Colon (tissue), 2 donors: ENCODE measurements at regions not wholly inside any gene's neighbourhood (a gene's known extent, or its start where the extent isn't known, plus 50 kb on each side); places are given as distances from the start of the nearest gene placed in this dataset.
"Not testable (repeated sequence)": the region's sequence is repeated elsewhere in the genome, so short reads cannot be mapped to it uniquely, and the experiment has no call there.

Experiments used
- FAIRE-seq: peaks from 2 replicates; lab custom pipeline; 2012; peaks lifted over from hg19 to GRCh38; lab: Jason Lieb, UNC
- donor health status: control.
- donor health status: control.

DNA sequence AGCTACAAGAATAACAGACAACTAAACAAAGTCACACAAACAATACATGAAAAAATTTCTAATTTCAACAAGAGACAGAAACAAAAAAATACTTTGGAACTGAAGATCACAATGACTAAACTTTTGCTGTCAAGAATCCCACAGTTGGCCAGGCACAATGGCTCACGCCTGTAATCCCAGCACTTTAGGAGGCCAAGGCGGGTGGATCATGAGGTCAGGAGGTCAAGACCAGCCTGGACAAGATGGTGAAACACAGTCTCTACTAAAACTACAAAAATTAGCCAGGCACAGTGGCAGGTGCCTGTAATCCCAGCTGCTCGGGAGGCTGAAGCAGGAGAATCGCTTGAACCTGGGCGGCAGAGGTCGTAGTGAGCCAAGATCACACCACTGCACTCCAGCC, 861.6 kb downstream of the UQCRFS1 start:
- FAIRE-seq = not testable (repeated sequence)

DNA sequence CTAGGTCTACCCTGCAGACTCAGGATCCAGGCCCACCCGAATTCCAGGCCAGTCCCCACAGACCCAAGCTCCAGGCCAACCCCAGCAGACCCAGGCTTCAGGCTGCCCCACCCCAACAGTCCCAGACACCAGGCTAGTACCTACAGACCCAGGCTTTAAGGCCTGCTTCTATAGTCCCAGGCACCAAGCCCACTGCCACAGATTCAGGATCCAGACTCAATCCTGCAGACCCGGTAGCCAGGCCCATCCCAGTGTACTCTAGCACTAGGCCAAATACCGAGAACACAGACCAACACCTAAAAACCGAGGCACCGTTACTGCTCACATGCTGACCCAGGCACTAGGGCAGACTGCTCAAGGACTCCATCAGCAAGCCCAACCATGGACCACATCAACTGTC, 862.3 kb downstream of the UQCRFS1 start:
- FAIRE-seq = no peak

GRCh38 chr19:28350037-28350436, 862.9 kb downstream of the UQCRFS1 start:
- FAIRE-seq = no peak

GRCh38 chr19:28349604-28350003, 863.3 kb downstream of the UQCRFS1 start:
- no peak for FAIRE-seq

DNA sequence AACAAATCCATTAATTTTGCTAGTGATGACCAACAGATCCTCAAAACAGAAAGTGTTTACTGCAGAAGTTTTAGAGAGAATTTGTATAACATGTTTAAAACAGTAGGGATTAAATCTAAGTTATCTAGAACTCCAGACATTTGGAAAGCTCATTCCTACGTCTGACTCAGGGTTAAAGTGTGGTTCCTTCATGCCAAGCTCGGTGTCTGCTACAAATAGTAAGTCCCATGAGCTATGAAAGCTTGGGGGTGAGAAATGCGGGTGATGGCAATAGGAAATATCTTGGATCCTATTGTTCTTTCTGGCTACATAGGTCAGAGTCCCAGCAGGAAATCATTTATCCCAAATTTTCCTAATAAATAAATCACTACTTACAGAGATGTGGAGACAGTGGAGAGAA, 867.1 kb downstream of the UQCRFS1 start:
- FAIRE-seq = no peak

- FAIRE-seq = no peak
Measured at GRCh38 chr19:28341810-28342350, 871.1 kb downstream of the UQCRFS1 start.

DNA sequence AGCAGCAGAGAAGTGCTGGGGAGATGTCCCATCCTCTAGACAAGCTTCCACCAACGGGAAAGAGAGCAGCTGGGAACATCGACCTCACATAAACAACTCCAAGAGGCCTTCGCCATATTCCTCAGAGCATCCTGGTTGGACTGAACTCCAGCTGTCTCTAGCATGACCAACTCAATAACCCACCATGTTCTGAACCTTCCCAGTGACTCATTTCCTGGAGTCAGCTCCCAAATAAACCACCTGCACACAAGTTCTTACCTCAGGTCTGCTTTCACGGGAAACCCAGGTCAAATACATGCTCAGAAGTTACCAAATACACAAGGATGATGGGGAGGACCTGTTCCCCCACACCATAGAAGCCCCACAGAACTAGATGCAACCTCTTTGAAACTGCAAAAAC, 878.5 kb downstream of the UQCRFS1 start:
- FAIRE-seq = no peak

- no peak for FAIRE-seq
Measured at GRCh38 chr19:28333909-28334308, 879.0 kb downstream of the UQCRFS1 start.

DNA sequence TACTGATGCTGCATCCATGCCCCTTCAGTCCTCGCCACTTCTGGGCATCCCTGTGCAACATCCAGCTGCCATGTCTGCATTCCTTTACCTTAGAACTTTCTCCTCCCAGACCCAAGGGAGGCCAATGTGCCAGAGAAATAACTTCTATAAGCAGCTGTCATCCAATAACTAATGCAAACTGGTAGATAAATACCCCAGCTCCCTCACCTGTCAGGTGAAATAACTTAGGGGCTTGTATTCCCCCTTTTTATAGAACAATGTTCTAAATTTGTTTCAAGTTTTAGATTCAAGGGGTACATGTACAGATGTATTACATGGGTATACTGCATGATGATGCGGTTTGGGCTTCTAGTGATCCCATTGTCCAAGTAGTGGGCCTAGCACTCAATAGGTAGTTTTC, 880.1 kb downstream of the UQCRFS1 start:
- no peak for FAIRE-seq

DNA sequence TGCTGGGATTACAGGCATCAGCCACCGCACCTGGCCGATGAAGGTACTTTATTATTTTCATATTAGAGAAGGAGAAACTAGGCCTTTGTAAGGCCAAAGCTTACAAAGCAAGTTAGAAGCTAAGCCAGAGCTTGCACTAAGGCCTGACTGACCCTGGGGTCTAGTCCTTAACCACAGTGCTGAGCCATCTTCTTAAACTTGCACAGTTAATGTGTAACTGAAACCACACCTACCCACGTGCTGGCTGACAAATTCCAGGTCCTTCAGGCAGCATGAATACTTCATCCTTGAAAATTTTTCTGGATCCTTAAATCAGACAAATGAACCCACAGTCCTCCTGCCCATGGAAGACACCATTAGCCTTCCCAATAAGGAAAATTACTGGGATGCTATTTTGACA, 880.6 kb downstream of the UQCRFS1 start:
- FAIRE-seq = no peak

DNA sequence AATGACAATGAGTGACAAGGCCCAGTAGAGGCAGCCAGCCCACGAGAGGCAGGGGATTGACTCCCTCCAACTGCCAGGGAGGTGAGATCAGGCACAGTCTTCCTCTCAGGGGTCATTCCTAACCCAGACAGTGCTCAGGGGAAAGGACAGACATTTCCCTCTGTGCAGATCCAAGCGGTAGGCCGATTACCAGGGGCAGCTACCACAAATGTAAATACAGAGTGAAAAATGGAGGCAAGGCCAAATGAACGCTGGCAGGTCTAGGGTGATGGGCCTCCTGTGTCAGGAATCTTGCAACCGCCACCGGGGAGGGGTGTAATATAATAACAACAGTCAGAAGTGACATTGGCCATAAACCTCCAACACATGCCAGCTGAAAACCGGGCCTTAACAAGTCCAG, 881.4 kb downstream of the UQCRFS1 start:
- no peak for FAIRE-seq

DNA sequence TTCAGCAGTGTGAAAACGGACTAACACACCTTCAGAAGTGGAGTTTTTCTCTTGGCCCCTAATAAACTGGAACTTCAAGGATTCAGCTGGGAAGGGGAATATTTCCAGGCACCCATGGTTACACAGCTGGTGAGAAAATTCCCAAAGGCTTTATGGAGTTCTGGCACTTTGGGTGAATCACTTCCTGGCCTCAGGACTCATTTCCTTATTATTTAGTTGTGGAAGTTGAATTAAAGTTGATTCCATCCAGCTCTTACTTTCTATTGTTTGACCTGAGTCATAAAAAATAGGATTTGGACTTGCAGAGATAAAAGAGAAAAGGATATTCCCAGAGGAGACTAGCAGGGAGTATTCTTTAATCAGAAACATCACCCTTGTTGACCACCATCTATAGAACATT, 882.1 kb downstream of the UQCRFS1 start:
- FAIRE-seq = no peak

- no peak for FAIRE-seq
Measured at GRCh38 chr19:28329429-28329828, 883.5 kb downstream of the UQCRFS1 start.

DNA sequence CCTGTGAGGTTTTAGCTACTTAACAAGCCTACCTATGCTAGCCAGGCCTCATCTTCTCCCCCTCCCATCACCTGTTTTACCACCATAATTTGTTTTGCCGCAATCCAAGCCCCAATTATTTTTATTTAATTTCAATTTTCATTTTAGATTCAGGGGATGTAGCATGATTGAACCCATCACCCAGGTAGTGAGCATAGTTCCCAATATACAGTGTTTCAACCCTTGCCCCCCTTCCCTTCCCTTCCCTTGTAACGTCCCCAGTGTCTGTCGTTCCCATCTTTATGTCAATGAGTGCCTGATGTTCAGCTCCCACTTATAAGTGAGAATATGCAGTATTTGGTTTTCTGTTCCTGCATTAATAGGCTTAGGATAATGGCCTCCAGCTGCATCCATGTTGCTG, 885.0 kb downstream of the UQCRFS1 start:
- no peak for FAIRE-seq

GRCh38 chr19:28326746-28327145, 886.2 kb downstream of the UQCRFS1 start:
- FAIRE-seq = no peak

GRCh38 chr19:28324275-28325060, 888.5 kb downstream of the UQCRFS1 start:
- no peak for FAIRE-seq

DNA sequence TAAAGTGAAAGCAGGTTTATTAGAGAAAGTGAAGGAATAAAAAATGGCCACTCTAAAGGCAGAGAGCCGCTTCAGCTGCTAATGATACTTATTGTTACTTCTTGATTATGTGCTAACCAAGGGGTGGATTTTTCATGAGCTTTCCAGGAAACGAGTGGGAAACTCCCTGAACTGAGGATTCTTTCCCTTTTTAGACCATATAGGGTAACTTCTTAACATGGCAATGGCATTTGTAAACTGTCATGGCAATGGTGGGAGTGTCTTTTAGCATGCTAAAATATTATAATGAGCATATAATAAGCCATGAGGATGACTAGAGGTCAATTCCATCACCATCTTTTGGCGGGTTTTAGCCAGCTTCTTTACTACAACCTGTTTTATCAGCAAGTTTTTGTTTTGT, 890.0 kb downstream of the UQCRFS1 start:
- FAIRE-seq = no peak

DNA sequence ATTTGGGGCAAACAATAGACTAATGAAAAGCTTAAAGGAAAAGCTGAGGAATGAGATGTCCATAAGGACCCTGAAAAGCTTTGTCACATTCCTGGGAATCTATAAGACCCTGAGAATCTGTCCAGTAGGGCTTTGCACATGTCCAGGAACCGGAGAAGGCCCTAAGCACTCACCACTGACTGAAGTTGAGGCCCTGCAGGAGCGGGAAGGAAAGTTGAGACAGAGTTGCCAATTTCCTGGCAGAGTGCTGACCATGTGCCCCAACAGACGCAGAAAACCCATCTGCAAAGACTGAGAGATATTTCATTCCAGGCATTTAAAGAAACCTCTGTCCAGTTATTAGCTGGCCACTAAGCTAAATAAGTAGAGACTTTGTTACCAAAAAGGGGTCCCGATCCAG, 890.5 kb downstream of the UQCRFS1 start:
- FAIRE-seq = no peak

DNA sequence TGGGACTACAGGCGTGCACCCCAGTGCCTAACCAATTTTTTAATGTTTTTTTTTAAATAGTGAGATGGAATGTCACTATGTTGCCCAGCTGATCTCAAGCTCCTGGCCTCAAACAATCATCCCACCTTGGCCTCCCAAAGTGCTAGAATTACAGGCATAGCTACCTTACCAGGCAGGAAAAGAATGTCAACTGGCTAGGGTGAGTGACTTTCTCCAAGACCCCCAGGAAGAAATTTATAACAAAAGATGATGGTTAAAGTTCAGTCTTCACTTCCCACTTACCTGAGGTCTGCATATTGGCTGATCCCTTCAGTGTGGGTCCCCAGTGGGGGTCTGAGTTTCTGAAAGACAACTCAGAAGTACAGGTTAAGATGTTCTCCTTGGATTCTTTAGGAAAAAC, 893.0 kb downstream of the UQCRFS1 start:
- no peak for FAIRE-seq

GRCh38 chr19:28319227-28319626, 893.7 kb downstream of the UQCRFS1 start:
- no peak for FAIRE-seq

DNA sequence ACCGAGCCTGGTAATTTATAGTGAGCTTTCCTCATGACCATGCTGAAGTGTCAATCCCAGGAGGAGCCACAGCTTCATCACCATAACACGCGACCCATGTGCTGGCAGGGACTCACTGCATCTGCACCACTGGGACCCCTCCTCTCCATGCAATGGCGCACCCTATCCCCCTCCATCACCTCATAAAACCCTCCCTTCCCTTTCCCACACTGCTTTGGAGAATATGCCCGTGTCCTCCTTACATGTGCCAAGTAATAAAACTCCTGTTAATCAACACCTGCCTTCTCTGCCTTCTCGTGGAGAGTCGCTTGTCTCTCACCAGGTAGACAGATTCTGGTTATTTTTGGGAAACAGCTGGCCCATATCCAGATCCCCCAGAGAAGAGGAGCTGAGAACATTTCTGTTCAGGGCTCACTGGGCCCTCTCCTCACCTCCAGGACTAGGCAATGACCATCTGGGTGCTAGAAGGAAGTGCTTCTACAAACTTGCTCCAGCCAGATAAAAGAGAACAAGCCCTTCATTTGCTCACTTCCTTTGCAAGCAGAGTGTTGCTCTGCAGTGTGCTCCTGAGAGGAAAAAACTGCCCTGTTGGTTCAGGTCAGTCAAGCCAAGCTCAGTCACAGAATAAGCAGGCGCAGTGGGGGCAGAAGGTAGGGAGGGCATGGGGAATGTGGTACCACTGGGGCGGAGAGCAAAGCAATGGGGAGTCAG, 894.3 kb downstream of the UQCRFS1 start:
- no peak for FAIRE-seq

GRCh38 chr19:28316464-28316863, 896.5 kb downstream of the UQCRFS1 start:
- FAIRE-seq = no peak

GRCh38 chr19:28314756-28315155, 898.2 kb downstream of the UQCRFS1 start:
- FAIRE-seq = no peak

DNA sequence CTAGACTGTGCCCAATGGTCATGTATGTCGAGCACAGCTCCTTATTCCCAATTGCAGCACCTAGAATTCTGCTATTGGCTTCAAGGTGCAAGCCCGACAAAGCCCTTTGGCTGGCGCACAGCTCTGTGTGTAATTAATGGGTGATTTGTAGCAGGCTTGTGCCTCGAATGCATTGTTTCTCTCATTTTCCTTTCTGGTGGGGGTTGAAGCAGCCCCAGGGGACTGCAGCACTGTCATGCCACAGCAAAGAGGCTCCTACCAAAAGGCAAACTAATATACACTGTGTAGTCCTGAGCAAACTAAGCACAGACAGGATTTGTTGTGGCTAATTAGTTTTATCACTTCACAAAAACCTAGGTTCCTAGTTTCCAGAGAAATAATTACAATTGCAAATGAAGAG, 898.7 kb downstream of the UQCRFS1 start:
- FAIRE-seq = no peak
